Hematopoietic multipotent progenitor cell treated with erythropoietin and hydrocortisone succinate and interleukin-3 and kit ligand, for 17 days (in vitro differentiated cells): ENCODE measurements at regions not wholly inside any gene's neighbourhood (a gene's known extent, or its start where the extent isn't known, plus 50 kb on each side); places are given as distances from the start of the nearest gene placed in this dataset.
"Not testable (repeated sequence)": the region's sequence is repeated elsewhere in the genome, so short reads cannot be mapped to it uniquely, and the experiment has no call there.

ENCODE experiments used
- DNase-seq: peaks from one replicate; pipeline ENCODE4 v3.0.0-alpha.2; 2015; ENCODE audit warnings: low spot score

DNA sequence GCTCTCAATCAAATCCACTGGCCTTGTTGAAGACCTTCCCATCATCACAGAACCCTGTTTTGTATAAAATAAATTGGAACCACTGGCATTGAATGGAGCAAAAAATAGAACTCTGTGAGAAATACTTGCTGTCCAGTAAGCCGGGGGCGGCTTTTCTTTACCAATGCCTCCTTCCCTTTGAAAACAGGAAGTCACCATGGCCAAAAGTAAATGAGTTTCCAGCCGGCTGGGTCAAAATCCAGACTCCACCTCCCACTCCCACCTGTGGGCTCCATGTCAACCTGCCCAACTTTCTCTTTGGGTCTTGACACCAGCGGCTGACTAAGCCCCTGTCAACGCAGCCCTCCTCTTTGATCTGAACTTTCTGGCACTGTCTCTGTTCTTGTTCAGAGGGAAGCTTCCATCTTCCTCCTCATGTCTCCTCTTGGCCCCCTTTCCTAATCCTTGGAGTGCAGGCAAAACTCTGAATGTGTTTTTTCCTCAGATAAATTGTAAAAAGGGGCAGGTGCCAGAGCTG is 95.2 kb downstream of the TFAP2C start:
- DNase-seq: no peak

DNA sequence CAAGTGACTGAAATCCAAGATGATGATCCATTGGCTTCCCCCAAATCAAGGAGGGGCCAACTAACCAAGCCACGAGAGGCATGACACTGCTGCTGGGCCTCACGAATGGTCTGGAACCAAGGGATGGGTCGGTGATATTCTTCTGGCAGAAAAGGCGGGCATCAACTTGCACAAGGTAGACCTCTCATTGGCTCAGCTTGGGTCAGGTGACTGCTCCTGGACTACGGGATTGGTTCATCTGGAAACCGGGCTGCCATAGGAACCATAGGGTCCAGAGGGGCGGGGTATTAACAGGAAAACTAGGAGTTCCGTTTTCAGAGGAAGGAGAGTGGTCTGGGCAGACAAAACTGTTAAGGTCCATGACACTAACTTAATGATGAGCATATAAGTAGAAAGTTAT is 100.9 kb downstream of the TFAP2C start:
- DNase-seq: no peak

DNA sequence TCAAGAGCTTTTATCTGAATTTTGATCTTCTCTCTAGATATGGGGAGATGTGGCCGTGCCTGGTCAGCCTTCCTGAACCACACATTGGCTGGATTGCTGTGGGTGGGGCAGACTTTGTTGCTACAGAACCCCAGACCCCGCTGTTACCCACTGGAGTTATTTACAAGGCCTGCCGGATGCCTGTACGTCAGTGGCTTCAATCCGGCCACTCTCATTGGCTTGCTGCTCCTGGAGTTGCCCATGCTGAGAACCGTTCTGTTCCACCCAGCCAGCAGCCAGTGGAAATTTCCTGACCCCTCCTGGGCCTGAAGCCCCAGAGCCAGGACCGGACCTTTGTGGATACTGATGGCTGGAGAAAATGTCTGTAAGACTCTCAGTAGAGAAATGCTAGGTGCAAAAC is 101.9 kb downstream of the TFAP2C start:
- no peak for DNase-seq

DNA sequence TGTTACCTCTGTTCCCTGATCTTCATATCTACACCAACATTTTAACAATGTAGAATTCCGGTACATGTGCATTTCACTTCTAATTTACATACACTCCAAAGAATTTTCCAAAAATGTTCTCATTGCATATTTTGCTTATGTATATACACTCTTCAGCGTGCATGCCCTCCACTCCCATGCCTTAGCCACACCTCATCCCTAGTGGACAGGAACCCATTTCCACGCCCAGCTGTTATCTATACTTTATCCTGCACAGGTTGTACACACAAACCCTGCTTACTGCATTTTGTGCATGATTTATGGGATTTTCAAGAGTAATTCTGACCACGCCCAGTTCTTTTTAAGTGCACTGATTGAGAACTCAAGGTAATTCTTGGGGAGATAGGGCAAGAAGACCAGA is 102.4 kb downstream of the TFAP2C start:
- no peak for DNase-seq

DNA sequence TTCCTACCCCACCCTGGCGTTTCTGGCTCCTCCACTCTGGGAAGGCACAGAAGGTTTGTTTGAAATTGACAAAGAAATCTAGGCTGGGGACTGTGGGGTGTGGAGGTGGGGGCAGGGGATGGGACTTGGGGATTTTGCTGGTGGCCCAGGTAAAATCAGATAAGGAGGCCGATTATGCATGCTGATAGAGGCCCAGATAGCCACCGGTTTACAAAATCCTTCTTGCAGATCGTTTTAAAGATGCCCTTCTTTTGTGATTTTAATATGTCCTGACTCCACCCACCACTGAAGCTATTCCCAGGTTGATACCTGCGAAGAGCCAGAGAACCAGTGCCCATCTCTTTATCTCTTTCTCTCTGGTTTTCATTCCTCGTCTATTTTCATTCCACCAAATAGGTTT is 104.9 kb downstream of the TFAP2C start:
- DNase-seq: no peak

DNA sequence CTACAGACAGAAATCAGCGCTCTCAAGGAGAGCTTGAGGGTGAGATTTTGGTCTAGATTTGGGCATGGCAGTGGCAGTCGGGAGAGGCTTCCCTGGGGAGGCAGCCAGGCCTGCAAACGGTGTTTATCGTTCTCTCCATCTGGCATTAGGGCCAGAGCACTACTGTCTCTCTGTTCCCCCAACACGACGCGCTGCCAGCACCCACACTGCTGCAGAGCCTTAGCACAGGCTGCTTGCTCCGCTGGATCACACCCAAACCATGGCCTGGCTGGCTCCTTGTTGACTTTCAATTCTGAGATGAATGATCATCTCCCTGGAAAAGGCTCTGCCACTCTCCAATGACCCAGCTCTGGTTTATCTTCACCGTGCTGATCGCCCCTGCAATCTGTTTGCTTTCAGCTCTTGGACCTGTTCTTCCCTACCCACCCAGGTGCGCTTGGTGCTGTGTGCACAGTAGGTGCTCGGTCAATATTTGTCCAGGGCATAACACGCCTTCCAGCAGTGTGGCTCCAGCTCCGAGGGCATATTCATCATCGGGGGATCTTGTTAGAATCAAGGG is 106.1 kb downstream of the TFAP2C start:
- DNase-seq: no peak

DNA sequence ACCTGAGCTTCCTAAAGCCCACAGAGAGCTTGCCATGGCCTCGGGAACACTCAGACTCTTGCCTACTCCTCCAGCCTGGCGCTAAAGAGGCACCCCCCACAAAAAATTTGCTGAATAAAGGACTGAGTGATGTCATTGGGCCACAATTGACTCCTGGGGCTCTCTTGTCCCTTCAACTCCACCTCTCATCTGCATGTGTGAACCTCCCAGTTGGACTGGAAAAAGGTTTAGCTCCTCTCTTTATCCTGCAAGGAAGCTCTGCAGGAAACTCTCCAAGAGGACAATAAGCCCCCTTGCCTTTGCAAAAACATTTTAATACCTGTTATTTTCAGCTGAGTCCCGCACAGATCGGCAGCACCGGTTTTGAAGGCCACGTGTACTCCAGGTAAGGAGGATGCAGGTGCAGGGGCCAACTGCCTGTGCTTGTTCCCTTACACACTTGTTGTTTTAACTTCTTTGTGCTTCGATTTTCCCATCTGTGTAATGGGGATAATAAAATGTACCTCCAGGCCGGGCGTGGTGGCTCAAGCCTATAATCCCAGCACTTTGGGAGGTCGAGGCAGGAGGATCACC is 107.3 kb downstream of the TFAP2C start:
- DNase-seq: no peak

DNA sequence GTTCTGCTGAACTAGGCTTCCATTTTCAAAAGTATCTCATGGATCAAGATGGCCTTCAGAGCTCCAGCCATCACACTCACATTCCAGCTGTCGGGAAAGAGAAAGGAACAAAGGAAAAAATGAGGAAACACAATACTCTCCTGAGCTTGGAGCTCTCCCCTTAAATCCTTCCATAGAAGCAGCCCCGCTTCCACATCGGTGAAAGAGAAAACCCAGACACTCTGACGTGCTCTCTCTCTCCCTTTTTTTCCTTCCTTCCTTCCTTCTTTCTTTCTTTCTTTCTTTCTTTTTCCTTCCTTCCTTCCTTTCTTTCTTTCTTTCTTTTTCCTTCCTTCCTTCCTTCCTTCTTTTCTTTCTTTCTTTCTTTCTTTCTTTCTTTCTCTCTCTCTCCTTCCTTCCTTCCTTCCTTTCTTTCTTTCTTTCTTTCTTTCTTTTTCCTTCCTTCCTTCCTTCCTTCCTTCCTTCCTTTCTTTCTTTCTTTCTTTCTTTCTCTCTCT is 115.3 kb downstream of the TFAP2C start:
- not testable (repeated sequence) for DNase-seq

DNA sequence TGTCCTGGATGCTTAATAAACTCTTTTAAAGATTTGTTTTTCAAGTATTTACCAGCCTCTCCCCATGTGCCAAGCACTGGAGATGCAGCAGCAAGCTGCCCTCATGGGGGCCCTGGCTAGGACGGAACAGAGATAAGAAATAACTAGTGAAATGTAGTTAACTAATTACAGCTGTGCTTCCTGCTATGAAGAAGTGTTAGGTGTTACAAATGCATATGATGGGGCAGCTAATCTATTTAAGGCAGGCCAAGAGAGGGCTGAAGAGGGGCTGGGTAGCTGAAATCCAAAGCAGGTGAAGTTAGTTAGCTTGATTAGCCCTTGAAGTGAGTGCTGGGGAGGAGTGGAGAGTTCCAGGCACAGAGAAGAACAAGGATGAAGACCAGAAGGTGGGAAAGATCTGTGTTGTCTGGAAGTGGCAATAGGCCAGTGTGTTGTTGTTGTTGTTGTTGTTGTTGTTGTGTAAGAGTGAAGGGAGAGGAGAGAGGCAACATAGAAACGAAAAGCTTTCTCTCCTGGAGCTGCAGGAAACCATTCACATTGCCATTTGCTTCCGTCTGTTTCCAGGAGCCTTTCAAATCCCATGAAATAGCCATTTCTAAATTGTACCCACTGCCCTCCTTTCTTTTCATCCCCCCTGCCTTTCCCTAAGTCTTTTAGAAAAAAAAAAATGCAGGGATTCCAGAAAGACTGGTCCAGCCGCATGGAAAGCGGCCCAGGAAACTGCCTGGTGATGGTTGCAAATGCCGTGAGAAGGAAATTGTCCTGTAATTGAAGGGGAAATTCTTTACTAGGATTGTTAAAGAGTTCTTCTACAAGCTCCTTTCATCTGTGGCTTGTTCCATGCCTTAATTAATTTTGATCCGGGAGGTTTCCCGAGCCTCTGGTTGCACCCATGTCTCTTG is 119.6 kb downstream of the TFAP2C start:
- DNase-seq: no peak

DNA sequence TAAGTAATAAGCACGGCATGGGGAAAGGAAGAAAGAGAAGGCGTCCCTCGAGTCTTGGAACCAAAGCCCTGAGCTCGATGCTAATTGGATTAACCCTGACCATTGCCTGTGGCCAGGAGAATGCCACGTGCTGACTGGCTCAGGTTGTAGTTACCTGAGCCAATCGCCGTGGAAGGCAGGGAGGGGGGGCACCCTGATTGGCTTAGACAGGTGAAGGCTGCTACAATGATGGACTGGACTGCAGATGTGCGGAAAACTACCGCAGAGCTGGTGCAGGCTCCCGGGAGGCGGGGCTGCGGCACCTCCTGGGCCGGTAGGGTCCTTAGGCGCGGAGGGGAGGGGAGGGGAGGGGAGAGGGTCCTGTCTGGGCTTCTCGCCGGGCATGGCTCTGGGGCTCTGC is 121.3 kb downstream of the TFAP2C start:
- no peak for DNase-seq

DNA sequence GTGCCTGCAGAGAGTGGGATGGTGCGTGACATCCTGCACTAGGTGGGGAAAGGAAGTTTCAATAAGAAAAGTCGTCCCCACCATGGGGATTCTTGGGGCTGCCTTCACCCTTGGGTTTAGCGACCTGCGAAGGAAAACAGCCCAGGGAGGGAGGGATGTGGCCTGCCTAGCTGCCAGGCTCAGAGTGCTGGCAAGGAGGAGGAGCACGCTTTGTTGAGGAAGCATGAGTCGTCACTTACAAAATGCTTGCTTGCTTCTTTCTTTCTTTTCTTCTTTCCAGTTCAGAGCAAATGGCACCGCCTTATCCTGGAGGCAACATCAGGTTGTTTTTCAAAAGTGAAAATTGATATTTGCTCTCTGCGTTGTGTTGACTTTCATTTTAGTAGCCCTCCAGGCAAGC is 123.2 kb downstream of the TFAP2C start:
- no peak for DNase-seq

DNA sequence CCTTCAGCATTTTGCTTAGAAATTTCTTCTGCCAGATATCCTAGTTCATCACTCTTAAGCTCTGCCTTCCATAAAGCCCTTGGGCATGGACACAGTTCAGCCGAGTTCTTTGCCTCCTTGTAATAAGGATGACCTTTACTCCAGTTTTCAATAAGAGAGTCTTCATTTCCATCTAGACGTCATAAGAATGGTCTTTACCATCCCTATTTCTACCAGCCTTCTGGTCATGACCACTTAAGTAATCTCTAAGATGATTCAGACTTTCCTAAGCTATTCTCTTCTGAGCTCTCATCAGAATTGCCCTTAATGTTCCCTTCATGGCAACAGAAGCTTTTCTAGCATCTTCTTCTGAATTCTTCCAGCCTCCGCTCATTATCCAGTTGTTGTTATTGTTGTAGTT is 126.1 kb downstream of the TFAP2C start:
- DNase-seq: no peak

DNA sequence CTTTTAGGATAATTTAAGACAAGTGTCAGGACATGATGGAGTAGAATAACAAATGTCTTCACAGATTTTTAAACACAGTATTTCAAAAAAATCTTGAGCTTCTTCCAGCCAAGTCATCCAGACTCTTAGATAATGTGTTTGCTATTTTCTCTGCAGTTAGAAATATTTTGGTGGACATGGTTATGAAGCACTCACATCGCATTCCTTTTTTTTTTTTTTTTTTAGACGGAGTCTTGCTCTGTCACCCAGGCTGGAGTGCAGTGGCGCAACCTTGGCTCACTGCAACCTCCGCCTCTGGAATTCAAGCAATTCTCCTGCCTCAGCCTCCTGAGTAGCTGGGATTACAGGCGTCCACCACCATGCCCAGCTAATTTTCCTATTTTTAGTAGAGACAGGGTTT is 127.6 kb downstream of the TFAP2C start:
- not testable (repeated sequence) for DNase-seq

DNA sequence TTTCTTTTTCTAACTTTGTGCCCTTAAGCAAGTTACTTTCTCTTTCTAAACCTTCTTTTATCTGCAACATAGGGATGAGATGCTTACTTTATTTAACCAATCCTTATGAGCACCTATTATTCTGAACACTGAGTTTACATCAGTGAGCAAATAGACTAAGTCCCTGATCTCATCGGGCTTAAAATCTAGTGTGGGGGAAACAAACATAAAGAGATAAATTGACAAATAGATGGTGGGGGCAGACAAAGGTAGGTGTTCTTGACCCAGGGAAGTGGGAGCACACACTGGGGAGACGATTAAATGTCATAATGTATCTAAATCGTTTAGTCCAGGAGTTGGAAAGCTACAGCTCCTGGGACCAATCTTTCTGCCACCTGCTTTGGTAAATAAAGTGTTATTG is 129.6 kb downstream of the TFAP2C start:
- no peak for DNase-seq

DNA sequence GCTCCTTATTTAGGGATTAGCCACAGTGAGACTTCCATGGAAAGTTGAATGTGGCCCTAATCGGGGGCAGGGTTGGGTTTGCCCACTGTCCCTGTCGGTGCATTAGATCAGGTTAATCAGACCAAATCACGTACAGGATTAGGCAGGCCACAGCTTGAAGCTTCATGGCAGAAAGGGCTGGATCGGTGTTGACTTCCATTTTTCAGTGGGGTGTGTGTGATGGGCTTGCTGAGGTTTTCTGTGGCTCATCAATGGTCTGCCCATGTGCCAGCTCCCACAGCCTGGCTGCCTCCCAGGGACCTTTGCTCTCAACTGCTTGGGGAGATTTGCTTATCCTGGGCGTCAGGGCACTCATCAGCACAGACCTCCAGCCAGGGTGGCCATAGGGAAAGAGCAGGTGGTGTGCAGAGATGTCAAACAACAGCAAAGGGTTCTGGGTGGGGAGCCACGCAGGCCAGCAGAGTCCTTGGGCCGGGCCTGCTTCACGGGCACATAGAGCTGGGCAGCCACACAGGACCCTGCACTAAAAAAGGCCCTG is 130.7 kb downstream of the TFAP2C start:
- no peak for DNase-seq

DNA sequence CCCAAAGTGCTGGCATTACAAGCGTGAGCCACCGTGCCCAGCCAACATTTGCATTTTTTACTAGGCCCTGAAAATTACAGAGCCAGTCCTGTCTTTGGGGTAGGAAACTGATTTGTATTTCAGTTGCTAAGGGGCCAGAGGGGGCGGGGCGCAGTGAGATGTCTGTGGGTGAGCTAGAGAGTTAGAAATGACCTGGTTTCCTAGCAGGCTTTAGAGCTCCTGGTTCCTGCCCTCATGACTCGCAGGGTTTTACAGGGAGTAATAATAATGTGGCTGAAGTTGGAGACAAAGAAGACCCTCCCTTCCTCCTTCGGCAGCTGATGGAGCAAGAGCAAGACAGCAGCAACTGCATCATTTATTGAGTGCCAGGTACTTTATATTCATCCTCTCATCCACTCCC is 131.5 kb downstream of the TFAP2C start:
- no peak for DNase-seq

DNA sequence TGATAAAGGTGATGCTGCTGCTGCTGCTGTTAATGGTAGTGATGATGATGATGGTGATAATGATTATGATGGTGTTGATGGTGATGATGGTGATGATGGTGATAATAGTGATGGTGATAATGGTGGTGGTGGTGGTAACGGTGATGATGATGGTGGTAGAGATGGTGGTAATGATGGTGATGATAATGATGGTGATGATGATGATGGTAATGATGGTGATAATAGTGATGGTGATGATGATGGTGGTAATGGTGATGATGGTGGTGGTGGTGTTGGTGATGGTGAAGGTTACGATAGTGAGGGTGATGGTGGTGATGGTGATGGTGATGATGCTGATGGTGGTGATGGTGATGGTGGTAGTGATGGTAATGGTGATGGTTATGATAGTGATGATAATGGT is 132.3 kb downstream of the TFAP2C start:
- DNase-seq: no peak

DNA sequence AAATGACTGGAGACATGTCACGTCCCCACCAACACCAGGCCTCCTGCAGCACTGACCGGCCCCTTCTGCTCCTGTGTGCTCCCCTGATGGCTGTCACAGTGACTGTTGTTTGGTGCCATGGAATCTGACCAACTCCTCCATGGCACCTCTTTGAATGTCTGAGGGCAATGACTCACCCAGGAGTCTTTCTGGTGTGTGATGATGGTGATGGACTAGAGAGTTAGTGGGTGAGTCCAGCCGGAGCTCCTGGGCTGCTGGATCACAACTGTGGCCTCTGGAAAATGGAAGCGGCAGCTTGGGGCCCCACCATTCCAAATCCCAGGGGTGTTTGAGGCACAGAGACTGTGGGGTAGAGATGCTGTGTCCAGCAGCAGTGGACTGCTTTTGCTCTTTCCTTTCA is 133.3 kb downstream of the TFAP2C start:
- DNase-seq: no peak

DNA sequence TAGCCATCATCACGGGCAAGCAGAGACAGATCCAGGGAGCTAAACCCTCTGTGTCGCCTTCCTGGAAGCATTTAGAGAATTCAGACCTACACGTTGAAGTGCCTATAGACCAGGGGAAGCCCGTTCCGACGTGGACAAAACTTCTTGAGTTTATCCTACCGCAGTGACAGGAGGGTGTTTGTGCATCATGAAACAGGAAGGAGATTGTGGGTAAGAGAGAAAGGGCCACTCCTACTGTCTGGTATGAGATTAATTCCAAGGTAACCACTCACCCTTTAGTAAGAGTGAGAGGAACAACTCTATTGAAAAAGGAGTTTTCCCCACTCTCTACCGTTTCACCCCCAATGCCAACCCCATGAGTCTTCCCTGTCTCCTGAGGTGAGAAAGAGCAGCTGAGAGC is 133.7 kb downstream of the TFAP2C start:
- no peak for DNase-seq

DNA sequence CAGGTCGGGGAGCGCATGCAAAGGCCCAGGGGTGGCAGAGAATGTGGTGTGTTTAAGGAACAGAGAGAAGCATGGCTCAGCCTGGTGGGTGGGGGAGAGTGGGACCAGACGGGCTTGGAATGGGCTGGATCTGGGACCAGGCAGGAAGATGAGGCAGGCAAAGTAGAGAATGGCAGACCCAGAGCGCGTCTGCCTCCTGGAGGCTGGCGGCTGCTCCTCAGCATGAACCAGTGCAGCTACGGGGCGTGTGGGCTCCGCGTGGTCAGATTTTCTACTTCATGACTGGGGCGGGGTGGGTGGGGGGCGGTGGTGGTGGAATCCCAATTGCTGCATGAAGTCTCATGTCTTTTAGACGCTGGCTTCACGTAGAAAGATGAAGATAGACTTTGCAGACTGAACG is 135.6 kb downstream of the TFAP2C start:
- no peak for DNase-seq

DNA sequence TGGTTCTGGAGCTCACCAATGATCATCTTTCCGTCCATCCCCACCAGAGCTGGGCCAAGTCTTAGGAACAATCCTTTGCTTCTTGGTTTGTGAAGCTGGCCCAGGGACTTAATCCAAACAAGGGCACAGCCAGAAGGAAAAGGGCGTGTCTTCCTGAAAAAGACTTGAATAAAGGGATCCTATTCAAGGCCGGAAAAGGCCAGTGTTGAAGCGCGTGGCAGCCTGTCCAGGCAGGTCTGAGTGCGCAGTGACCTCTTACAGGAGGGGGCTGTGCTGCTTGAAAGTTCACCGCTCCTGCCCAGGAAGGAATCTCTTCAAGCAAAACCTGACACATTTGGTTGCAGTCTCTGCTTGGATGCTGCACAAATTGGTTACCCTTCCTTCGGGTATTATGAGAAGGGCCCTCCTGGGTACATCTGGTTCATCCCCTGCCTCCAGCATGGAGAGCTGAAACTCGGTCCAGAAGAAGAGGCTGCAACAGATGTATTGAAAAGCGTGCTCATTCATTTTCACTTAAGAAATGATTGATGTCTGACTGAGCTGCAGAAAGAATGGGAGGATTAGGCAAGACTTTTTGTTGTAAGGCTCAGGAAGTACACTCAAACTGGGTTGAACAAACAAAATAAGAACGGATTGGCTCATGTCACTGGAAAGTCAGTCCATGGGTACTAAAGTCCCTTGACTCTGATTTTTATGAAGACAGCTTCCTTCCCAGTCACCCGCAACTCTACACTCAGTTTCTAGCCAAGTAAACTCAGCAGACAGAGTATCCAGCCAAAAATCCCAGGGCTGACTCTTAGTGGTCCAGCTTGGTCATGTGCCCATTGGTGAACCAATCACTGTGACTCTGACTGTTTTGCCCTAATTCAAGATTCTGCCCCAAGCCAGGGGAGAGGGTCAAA is 136.3 kb downstream of the TFAP2C start:
- DNase-seq: no peak

DNA sequence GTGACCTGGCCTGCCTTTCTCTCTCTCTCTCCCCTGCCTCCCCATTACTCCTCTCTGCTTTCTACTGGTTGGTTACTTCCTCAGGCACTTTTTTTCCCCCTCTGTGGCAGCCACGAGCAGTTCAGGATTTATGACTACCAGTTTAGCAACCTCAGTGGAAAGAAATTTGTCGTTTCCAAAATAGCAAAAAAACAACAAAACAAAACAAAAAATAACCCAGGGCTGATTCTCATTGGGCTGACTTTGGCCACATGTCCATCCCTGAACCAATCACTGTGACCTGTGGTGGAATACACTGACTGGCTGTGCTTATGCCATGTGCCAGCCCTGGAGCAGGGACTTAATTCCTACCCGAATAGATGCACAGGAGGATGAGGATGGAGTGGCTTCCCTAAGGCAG is 137.4 kb downstream of the TFAP2C start:
- no peak for DNase-seq
